ENCODE measurements at regions not wholly inside any gene's neighbourhood (a gene's known extent, or its start where the extent isn't known, plus 50 kb on each side); places are given as distances from the start of the nearest gene placed in this dataset.
"Not testable (repeated sequence)": the region's sequence is repeated elsewhere in the genome, so short reads cannot be mapped to it uniquely, and the experiment has no call there.

GRCh38 chr1:148361427-148362215 lies 121.5 kb downstream of the PPIAL4G start:
- DNase-seq (ENCODE audit: low read depth in 1 of 2, low spot score in 1 of 2), result peak in 1 of 2 donors; percentile 21

DNA sequence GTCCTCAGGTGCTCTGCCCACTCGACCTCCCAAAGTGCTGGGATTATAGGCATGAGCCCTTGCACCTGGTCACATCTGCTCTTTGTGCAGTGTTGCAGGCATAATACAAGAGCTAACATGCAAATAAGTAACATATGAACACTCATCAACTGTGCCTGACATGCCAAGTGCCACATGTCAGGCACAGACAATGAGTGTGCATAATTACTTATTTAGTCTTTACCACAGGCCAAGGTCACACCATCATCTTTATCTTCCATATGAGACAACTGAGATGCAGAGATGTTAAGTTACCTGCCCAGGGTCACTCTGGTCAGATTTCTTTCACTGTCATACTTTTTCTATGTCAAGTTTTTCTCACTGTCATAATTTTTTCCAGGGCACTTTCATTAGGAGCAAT lies 126.1 kb downstream of the PPIAL4G start:
- DNase-seq (ENCODE audit: low read depth in 1 of 2, low spot score in 1 of 2), result no peak

DNA sequence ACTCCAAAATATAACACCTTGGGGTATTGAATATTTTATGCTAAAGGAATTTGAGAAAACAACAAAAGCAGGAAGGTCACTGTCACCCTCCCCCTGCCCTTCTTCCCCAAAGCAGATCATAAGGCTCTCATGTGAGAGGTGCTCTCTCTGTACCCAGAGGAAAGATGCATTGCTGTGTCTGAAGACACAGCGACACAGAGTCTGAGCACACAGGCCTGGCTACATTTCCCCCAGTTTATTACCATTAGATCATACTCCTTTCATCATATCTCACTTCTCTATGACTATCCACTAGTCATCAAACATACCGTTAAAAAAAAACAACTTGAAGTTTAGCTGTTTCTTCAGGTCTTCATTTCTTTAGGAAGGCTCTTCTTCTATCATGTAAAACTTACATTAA lies 127.1 kb downstream of the PPIAL4G start:
- no peak for DNase-seq (ENCODE audit: low read depth in 1 of 2, low spot score in 1 of 2)

- DNase-seq (ENCODE audit: low read depth in 1 of 2, low spot score in 1 of 2), result no peak
Measured at GRCh38 chr1:148354913-148355308, 128.2 kb downstream of the PPIAL4G start.

DNA sequence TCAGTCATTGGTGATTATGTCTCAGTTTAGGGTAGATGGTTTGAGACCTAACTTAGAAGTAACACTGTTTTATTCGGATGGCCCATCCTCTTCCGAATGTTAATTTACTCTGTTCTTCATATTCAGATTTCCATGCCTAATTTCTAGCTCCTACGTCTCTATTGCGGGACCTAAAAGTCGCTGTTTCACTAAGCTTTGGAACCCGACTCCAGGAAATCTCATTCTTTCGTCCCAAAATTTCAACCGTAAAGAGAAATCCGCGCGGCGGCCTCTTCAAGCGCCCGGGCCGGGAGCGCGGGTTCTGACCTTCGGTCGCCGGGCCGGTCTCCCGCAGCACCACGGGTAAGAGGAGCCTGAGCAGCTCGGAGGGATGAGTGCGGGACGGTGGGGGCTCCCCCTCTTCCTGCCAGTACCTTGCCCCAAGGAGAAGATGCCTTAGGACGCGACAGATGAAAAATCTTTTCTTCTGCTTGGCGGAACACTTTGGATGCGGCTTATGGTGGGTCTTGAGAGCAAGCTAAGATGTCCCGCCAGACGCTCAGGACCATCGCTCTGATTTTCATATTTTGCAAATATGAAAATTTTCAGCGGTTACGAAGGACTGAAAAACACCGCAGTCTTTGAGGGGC lies 128.7 kb downstream of the PPIAL4G start:
- no peak for DNase-seq (ENCODE audit: low read depth in 1 of 2, low spot score in 1 of 2)

DNA sequence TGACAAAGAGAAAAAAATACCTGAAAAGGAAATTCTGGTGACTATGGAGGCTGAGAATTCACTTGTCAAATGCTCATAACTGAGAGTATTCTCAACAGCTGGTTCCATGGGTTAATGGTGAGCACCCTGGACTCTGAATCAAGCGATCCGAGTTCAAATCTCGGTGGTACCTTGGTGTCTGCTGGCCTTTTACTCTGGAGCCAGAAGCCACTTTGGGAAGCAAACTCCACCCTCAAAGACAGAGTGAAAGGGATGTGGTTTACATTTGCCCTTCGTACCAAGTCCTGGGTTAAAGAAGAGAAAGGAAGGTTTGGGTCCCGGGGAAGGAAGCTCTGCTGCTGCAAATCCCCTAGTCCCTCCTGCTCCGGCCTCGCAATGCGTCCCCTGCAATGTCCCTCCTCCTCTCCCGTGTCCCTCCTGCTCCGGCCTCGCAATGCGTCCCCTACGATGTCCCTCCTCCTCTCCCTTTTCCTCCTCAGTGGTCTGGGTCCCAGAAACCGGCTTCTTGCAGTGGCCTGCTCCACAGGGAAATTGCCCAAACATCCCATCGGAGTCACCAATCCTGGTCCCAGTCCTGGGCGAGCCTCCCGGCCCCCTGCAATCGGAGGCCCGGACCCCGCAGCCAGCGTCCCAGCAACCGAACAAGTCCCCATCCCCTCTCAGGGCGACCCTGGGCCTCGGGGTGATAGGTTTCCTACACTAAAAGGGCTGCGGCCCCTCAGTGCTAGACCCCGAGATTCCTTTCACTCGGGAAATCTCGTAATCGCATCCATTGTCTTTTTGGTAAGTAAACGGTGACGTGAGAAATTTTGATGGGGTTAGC lies 129.4 kb downstream of the PPIAL4G start:
- DNase-seq (ENCODE audit: low read depth in 1 of 2, low spot score in 1 of 2), result no peak

- no peak for DNase-seq (ENCODE audit: low read depth in 1 of 2, low spot score in 1 of 2)
Measured at GRCh38 chr1:148352470-148353053, 130.5 kb downstream of the PPIAL4G start.

GRCh38 chr1:148347781-148348180 lies 135.3 kb downstream of the PPIAL4G start:
- no peak for DNase-seq (ENCODE audit: low read depth in 1 of 2, low spot score in 1 of 2)

- not testable (repeated sequence) for DNase-seq (ENCODE audit: low read depth in 1 of 2, low spot score in 1 of 2)
Measured at GRCh38 chr1:148345659-148346151, 137.4 kb downstream of the PPIAL4G start.

GRCh38 chr1:148344651-148345050 lies 138.5 kb downstream of the PPIAL4G start:
- not testable (repeated sequence) for DNase-seq (ENCODE audit: low read depth in 1 of 2, low spot score in 1 of 2)

- DNase-seq (ENCODE audit: low read depth in 1 of 2, low spot score in 1 of 2), result not testable (repeated sequence)
Measured at GRCh38 chr1:148341729-148342128, 141.4 kb downstream of the PPIAL4G start.

DNA sequence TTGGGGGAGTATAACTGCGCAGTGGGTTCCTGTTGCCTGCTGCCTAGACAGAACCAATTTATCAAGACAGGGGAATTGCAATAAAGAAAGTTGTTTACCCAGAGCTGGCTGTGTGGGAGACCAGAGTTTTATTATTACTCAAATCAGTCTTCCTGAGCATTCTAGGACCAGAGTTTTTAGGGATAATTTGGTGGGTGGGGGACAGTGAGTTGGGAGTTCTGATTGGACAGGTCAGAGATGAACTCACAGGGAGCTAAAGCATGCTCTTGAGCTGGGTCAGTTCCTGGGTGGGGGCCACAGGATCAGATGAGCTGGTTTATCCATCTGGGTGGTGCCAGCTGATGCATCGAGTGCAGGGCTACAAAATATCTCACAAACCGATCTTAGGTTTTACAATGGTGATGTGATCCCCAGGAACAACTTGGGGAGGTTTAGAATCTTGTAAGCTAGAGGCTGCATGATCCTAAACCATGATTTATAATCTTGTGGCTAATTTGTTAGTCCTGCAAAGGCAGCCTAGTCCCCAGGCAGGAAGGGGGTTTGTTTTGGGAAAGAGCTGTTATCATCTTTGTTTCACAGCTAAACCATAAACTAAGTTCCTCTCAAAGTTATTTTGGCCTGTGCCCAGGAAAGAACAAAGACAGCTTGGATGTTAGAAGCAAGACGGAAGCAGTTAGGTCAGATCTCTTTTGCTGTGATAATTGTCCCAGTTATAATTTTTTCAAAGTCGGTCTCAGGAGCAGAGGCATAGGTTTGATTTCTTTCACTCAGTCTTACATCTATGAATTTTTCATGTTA lies 146.8 kb downstream of the PPIAL4G start:
- DNase-seq (ENCODE audit: low read depth in 1 of 2, low spot score in 1 of 2), result not testable (repeated sequence)

- peak; percentile 51 to 63 for DNase-seq (ENCODE audit: low read depth in 1 of 2, low spot score in 1 of 2)
Measured at GRCh38 chr1:148334339-148335130, 148.6 kb downstream of the PPIAL4G start.

GRCh38 chr1:148333875-148334338 lies 149.2 kb downstream of the PPIAL4G start:
- DNase-seq (ENCODE audit: low read depth in 1 of 2, low spot score in 1 of 2), result no peak

DNA sequence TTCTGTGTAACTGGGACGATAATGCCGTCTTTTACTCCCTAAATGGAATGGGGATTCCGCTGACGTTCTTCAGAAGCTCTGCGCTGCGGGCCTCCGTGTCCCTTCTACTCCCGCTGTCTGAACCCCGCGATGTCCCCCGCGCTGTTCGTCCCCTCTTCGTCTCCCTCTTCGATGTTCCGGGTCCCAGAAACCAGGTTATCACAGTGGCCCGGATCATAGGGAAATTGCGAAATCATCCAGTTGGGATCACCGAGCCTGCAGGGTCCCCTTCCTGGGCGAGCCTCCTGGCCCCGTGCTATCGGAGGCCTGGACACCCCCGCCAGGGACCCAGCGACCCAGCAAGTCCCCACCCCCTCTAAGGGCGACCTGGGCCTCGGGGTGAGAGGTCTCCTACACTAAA lies 154.2 kb downstream of the PPIAL4G start:
- DNase-seq (ENCODE audit: low read depth in 1 of 2, low spot score in 1 of 2), result no peak

DNA sequence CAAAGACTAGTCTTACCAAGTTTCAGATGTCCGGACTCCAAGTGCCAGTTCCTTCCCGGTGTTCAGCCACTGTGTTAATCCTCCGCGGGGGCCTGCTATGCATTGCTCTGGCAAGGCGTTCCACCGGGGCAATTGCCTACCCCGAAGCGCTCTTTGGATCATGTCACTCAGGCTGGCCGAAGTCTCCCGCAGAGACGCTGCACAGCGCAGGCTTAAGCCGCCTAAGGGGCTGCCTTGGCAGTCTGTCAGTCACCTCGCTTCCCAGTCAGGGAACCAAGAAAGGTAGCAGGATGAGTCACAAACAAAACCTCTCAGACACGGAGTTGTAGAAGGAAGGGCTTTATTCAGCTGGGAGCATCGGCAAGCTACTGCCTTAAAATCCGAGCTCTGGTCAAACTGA lies 158.1 kb downstream of the PPIAL4G start:
- not testable (repeated sequence) for DNase-seq (ENCODE audit: low read depth in 1 of 2, low spot score in 1 of 2)

DNA sequence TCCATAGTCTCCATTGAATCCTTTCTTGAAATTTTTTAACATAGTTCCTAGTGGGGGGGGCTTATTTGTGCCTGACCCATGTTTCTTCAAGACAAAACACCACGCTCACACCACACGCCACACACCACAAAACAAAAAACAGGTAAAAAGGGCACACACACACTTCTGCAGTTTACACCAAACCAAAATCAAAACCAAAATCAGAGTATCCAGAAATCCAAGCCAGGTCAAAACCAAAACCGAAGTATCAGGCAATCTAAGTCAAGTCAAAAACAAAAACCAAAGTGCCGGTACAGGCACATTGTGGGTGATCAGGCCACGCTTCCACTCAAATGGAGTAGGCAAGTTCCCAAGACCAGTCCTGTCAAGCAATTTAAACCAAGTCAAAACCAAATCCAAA lies 158.6 kb downstream of the PPIAL4G start:
- DNase-seq (ENCODE audit: low read depth in 1 of 2, low spot score in 1 of 2), result not testable (repeated sequence)

DNA sequence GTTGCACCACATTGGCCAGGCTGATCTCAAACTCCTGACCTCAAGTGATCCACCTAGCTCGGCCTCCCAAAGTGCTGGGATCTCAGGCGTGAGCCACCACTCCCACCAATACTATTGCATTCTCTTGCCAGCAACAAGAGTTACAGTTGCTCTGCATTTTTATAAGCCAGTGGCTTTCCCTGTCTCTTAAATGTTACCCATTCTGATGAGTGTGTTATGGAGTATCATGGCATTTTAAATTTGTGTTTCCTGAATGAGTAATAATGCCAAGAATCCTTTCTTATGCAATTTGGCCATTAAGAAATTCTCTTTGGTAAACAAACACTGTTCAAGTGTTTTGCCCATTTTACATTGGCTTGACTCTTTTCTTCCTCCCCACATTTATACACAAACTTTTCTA lies 163.0 kb downstream of the PPIAL4G start:
- DNase-seq (ENCODE audit: low read depth in 1 of 2, low spot score in 1 of 2), result not testable (repeated sequence)

DNA sequence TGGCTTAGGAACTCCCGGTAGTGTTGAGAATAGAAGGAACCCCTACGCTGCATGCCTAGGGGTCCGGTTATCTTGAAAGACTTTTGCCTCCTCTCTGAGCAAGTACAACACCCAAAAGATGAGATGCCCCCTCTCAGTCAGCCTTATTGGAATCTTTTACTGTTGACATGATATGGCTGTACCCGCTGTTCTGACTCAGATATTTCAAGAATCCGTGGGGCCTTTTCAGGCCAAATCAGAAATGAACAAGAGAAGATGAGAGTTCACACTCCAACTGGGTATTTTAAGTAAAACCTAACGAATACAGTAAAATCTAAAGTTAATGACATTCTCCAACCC lies 164.2 kb downstream of the PPIAL4G start:
- no peak for DNase-seq (ENCODE audit: low read depth in 1 of 2, low spot score in 1 of 2)

Measured in activated T-helper 1 cell treated with anti-CD3 and anti-CD28 coated beads, Interleukin-2, amount 50 U/mL, for 16 hours (primary cell).